IPS-NIHi11 (cell line): ENCODE measurements at regions not wholly inside any gene's neighbourhood (a gene's known extent, or its start where the extent isn't known, plus 50 kb on each side); places are given as distances from the start of the nearest gene placed in this dataset.
"Not testable (repeated sequence)": the region's sequence is repeated elsewhere in the genome, so short reads cannot be mapped to it uniquely, and the experiment has no call there.

Source experiments
- DNase-seq: peaks from one replicate; pipeline ENCODE4 v3.0.0; 2012; ENCODE audit warnings: mixed read lengths, low spot score

- no peak for DNase-seq
Observed at GRCh38 chr5:61215996-61216395, 53.7 kb upstream of the SMIM15 start.

GRCh38 chr5:61216741-61217140, 54.5 kb upstream of the SMIM15 start:
- no peak for DNase-seq

GRCh38 chr5:61217214-61217613, 54.9 kb upstream of the SMIM15 start:
- DNase-seq = no peak

GRCh38 chr5:61228229-61228628, 66.0 kb upstream of the SMIM15 start:
- DNase-seq = no peak

GRCh38 chr5:61228691-61229280, 66.5 kb upstream of the SMIM15 start:
- peak; percentile 48 for DNase-seq

GRCh38 chr5:61229416-61229815, 67.1 kb upstream of the SMIM15 start:
- DNase-seq = no peak

- DNase-seq = no peak
Observed at GRCh38 chr5:61230492-61230891, 68.2 kb upstream of the SMIM15 start.

GRCh38 chr5:61231813-61232212, 69.5 kb upstream of the SMIM15 start:
- DNase-seq = no peak

- no peak for DNase-seq
Observed at GRCh38 chr5:61232490-61233050, 70.3 kb upstream of the SMIM15 start.

GRCh38 chr5:61234019-61234418, 71.8 kb upstream of the SMIM15 start:
- DNase-seq = no peak

GRCh38 chr5:61236715-61237114, 74.4 kb upstream of the SMIM15 start:
- not testable (repeated sequence) for DNase-seq

- DNase-seq = no peak
Observed at GRCh38 chr5:61245486-61245885, 83.2 kb upstream of the SMIM15 start.

GRCh38 chr5:61245936-61246335, 83.7 kb upstream of the SMIM15 start:
- peak; percentile 24 for DNase-seq

GRCh38 chr5:61246768-61247307, 84.6 kb upstream of the SMIM15 start:
- DNase-seq = no peak

- DNase-seq = no peak
Observed at GRCh38 chr5:61251874-61252642, 80.0 kb upstream of the ZSWIM6 start.

- DNase-seq = no peak
Observed at GRCh38 chr5:61252643-61252925, 79.5 kb upstream of the ZSWIM6 start.

GRCh38 chr5:61253547-61253946, 78.5 kb upstream of the ZSWIM6 start:
- no peak for DNase-seq

- DNase-seq = no peak
Observed at GRCh38 chr5:61254969-61255555, 77.0 kb upstream of the ZSWIM6 start.

GRCh38 chr5:61256474-61256873, 75.6 kb upstream of the ZSWIM6 start:
- no peak for DNase-seq

- DNase-seq = no peak
Observed at GRCh38 chr5:61257421-61257820, 74.6 kb upstream of the ZSWIM6 start.

GRCh38 chr5:61261136-61261535, 70.9 kb upstream of the ZSWIM6 start:
- no peak for DNase-seq

- peak; percentile 24 for DNase-seq
Observed at GRCh38 chr5:61262080-61262479, 70.0 kb upstream of the ZSWIM6 start.

GRCh38 chr5:61263072-61263471, 69.0 kb upstream of the ZSWIM6 start:
- DNase-seq = no peak
